HL-60 (cell line): ENCODE measurements at regions not wholly inside any gene's neighbourhood (a gene's known extent, or its start where the extent isn't known, plus 50 kb on each side); places are given as distances from the start of the nearest gene placed in this dataset.

ENCODE experiments used
- CTCF ChIP-seq: IDR thresholded peaks from one replicate; pipeline ENCODE4 v1.5.1; 2011; ENCODE audit warnings: low read length, control low read depth, inconsistent platforms; ENCODE audit not compliant: insufficient read depth
- REST ChIP-seq: IDR thresholded peaks from 2 replicates; pipeline ENCODE4 v1.6.1; 2012; ENCODE audit warnings: low read depth; ENCODE audit not compliant: insufficient replicate concordance

- no peak for TF ChIP-seq CTCF
- no peak for TF ChIP-seq REST
These were observed 102.0 kb upstream of the ARHGAP24 start for GRCh38 chr4:85372966-85373365.
